GM12872 (cell line): ENCODE measurements at regions not wholly inside any gene's neighbourhood (a gene's known extent, or its start where the extent isn't known, plus 50 kb on each side); places are given as distances from the start of the nearest gene placed in this dataset.

ENCODE experiments used
- TF ChIP-seq, protein P1 (sequence below): IDR thresholded peaks from 3 replicates; pipeline ENCODE4 v1.5.1; 2011; ENCODE audit warnings: low read depth, mild to moderate bottlenecking, low read length, moderate library complexity; ENCODE audit not compliant: insufficient read depth

DNA sequence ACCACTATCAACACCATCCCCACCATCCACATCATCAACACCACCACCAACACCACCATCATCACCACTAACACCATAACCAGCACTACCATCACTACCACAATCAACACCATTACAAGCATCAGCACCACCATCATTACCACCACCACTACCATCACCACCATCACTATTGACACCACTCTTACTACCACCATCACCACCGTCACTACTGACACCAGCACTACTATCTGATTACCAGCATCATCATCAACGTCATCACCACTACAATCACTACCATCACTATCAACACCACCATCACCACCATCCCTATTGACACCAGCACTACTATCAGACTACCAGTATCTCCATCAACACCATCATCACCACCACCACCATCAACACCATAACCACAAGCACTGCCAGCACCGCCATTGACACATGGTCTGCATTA, 106.1 kb upstream of the RUNX3 start:
- TF ChIP-seq, protein P1, sequence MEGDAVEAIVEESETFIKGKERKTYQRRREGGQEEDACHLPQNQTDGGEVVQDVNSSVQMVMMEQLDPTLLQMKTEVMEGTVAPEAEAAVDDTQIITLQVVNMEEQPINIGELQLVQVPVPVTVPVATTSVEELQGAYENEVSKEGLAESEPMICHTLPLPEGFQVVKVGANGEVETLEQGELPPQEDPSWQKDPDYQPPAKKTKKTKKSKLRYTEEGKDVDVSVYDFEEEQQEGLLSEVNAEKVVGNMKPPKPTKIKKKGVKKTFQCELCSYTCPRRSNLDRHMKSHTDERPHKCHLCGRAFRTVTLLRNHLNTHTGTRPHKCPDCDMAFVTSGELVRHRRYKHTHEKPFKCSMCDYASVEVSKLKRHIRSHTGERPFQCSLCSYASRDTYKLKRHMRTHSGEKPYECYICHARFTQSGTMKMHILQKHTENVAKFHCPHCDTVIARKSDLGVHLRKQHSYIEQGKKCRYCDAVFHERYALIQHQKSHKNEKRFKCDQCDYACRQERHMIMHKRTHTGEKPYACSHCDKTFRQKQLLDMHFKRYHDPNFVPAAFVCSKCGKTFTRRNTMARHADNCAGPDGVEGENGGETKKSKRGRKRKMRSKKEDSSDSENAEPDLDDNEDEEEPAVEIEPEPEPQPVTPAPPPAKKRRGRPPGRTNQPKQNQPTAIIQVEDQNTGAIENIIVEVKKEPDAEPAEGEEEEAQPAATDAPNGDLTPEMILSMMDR: no peak

DNA sequence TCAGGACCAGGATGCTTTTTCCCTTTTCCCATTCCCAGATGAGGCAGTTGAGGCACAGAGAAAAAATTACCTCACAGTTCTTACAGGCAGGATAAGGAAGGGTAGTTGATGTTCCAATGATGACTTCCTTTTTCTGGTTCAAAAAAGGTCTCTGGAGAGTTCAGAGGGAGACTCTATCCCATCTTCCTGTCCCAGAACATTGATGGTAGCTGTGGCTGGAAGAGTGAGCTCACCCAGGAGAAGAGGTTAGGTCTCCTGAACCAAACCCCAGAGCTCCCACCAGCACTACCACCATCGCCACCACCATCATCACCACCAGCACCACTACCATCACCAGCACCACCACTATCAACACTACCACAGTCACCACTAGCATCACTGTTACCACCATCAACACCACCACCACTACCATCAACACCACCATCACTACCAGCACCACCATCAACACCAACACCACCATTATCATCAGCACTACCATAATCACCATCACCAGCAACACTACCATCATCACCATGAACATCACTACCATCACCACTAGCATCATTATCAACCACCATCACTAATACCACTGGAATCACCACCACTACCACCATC, 105.5 kb upstream of the RUNX3 start:
- TF ChIP-seq, protein P1: no peak

DNA sequence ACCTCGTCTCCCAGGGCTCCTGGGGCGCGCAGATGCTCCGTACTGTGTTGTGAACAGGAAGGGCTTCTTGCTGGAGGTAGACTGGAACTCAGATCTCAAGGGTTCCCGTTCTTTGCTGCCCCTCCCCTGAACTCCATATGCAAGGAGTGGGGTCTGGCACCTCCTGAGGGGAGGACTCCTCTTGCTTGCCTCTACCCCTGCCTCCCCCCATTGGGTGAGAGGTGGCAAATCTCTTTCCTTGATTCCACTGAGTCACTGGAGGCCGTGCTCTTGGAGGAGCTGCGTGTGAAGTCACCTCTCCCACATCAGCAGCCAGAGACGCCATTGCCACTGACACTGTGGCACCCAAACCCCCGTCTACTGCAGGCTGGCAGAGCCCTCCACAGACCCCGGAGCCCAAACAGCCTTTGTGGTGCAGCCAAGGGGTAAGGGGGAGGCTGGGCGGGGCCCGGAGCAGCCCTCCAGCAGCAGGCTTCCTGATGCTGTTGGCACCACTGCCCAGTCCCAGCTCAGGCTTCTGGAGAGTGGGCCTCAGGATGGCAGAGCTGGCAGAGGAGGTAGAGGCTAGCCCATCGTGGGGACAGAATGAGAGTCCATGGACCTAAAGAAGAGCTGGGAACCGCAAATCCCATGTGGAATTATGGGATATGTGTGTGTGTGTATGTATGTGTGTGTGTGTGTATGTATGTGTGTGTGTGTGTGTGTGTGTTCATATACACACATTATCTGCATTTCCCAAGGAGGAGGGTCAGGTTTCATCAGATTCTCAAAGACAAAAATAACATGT, 104.9 kb upstream of the RUNX3 start:
- TF ChIP-seq, protein P1: no peak

DNA sequence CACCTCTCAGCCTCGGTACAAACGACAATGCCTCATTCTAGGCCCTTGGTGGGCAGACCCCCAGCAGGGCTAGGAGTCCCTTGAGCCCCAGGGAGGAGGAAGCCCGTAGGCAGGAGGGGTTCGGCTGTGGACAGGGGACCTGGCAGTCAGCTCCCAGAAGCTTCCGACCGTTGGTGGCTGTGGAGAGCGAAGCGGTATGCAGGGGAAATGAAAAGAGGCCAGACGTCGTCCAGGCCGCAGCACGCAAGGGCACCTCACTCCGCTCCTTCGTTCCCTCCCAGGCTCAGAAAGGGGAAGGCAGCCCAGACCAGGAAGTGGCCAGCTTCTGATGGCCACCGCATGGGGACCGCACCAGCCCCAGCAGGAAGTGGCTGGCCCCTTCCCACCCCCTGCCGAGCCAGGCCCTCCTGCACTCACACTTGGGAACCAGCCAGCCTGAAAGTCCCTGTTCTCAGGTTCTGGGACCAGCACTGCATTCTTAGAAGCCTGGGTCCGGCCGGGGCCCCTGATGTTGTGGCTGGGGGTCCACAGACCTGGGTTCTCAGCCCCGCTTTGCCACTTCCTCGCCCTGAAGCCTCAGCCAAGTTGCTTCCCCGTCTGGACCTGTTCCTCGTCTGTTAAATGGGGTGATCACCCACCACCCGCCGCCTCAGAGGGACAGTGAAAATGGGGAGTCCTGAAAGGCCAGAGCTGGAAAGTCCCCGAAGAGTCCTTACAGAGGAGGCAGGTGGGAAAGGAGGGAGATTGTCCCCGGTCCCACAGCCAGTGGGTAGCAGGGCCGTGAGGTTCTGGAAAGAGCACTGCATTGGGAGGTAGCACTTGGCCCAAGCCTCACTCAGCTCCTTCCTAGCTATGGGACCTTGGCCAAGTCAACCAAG, 104.0 kb upstream of the RUNX3 start:
- TF ChIP-seq, protein P1: no peak

DNA sequence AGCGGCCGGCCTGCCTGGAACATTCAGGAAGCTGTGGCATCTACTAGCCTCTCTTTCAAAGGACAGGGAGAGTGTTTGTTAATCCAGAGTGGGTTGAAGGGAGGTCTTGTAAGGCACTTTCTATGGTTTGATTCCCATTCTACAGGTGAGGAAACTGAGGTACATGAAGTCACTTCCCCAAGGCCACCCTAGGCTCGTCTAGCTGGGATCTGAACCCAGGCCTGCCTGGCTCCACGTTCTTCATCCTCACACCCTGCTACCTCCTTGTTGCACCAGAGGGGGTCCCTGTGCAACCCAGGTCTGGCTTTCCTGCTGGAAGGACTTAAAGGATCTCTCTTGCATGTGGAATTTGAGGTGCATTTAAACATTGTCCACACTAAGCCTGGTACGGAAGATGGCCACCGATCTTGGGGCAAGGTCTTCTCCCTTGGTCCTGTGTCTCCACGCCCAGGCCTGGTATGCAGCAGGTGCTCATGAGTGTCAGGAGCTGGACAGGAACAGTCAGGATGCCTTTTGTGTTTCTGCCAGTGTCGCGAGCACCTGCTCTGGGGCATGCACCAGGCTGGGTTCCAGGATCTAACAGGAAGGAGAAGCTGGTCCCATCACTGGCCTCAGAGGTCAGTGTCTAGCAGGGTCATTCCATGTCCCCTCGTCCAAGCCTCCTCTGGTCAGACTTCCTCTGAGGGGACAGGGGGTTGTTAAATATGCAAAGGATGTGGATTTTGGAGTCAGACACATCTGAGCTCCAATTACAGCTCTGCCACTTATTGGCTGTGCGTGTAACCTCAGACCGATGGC, 103.2 kb upstream of the RUNX3 start:
- TF ChIP-seq, protein P1: peak; percentile 21; the same call in 1 of the 3 replicates

DNA sequence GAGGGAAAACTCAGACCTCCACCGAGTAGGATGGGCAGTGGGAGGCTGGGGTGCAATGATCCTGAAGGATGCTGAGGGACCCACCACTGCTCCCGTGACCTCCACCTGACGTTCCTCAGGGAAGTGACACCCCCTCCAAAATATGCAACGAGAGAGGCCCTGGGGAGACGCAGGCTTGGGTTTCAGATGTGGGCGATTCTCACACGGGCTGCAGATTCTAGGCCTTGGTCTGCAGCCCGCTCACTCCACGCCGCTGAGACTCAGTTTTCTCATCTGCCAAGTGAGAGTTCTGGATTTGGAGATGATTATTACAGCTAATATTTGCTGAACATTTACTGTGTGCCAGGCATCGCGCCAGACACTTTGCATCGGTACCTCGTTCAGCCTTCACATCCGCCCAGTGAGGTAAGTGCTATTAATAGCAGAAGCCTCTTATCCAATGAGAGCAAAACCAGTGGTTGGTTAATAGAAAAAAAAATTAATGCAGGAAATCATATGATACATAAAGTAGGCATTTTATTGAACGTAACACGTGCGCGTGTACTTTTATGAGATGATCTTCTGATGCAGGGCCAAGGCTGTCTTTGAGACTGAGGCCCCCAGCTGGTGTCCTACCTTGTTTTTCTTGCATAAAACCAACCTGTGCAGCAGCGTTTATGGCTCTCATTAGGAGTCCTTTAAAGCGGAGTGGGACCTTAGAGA, 102.0 kb upstream of the RUNX3 start:
- TF ChIP-seq, protein P1: peak; percentile 13; the same call in 1 of the 3 replicates
